HG03439 (cell line): ENCODE measurements at regions not wholly inside any gene's neighbourhood (a gene's known extent, or its start where the extent isn't known, plus 50 kb on each side); places are given as distances from the start of the nearest gene placed in this dataset.
"Not testable (repeated sequence)": the region's sequence is repeated elsewhere in the genome, so short reads cannot be mapped to it uniquely, and the experiment has no call there.

ENCODE experiments used
- ATAC-seq: cut with Tn5 transposase; IDR thresholded peaks from one replicate; pipeline ENCODE4 v1.9.1; 2021; ENCODE audit warnings: mild to moderate bottlenecking, moderate library complexity; ENCODE audit not compliant: unreplicated experiment

- ATAC-seq: no peak
These were observed 1325.8 kb downstream of the AACS start for GRCh38 chr12:126390969-126391566.

DNA sequence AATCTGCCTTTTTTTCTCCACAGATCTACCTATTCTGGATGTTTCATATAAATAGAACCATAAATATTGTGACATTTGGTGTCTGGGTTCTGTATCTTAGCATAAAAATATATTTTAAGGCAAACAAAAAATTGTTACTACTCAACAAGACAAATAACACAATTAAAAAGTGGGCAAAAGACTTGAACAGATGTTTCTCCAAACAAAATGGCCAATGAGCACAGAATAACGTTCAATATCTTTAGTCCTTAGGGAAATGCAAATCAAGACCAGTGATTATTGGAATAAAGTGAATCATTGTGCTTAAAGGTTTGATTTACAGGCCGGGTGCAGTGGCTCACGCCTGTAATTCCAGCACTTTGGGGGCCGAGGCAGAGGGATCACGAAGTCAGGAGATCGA is 1331.3 kb downstream of the AACS start:
- no peak for ATAC-seq

DNA sequence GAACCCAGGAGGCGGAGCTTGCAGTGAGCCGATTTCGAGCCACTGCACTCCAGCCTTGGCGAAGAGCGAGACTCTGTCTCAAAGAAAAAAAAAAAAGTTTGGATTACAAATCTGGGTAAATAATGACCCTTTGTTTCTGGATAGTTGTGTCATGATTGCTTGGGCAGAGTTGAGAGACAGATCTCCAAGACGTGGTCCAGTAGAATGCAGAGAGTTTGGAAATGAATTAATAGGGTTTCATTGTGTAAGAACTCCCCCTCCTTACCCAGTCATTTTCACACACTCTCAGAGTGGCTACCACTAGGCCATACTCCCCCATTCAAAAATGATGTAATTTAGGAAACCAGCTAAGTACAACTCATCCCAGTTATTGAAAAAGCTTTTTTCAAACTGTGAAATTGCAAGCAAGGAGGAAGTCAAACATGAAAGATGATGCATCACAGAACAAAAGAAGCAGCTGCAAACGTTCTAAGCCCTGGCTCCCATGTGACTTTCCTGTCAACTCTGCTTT is 1331.9 kb downstream of the AACS start:
- ATAC-seq: no peak

- no peak for ATAC-seq
These were observed 1332.4 kb downstream of the AACS start for GRCh38 chr12:126397660-126398059.

GRCh38 chr12:126400831-126401230 is 1335.6 kb downstream of the AACS start:
- no peak for ATAC-seq

GRCh38 chr12:126404293-126404881 is 1339.2 kb downstream of the AACS start:
- ATAC-seq: no peak

DNA sequence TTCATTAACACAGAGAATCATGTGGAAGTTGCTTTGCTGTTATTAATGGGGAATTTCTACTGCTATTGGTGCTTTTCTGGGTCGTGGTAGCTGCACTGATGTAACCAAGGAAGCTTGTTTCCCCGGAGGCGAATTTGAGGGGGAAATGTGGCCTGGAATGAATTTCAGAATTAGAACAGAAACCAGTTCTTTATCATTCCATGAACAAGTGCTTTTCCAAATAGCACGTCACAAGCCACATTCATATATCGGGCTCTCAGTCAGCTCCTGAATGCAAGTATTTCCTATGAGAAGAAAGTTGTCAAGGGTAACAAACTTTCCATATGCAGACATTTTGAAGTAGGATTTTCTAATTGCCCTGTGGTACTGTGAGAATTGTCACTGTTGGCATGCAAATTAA is 1353.2 kb downstream of the AACS start:
- no peak for ATAC-seq

DNA sequence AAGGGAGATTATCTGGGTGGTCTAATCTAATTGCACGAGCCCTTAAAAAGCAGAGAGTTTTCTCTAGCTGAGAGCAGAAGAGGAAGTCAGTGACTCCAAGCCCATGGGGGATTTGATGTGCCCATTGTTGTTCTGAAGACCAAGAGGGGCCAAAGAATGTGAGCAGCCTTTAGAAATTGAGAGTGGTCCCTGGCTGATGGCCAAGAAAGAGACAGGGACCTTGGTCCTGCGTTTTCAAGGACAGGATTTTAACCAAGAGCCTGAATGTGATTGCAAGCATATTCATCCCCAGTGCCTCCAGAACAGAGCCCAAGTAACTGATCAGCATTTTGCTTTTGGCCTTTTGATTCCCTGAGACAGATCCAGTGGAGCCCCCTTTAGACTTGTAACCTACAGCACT is 1353.9 kb downstream of the AACS start:
- ATAC-seq: no peak

DNA sequence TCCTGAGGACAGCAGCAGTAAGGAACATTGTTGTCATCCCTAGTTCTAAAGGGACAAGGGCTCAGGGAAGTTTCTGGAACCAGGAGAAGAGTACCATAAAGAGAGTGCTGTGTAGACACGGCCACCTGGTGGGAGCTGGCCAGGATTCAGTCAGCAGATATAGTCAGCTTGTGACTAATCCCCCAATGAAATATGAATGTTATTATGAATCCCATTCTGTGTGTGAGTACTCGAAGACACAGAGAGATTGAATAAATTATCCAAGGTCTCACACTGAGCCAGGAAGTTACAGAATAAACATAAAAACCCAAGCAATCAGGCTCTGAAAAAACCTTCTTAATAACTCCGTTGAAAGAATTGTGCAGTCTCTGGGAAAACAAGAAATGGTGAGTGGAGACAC is 1359.5 kb downstream of the AACS start:
- ATAC-seq: no peak

- no peak for ATAC-seq
These were observed 1360.0 kb downstream of the AACS start for GRCh38 chr12:126425264-126425663.

DNA sequence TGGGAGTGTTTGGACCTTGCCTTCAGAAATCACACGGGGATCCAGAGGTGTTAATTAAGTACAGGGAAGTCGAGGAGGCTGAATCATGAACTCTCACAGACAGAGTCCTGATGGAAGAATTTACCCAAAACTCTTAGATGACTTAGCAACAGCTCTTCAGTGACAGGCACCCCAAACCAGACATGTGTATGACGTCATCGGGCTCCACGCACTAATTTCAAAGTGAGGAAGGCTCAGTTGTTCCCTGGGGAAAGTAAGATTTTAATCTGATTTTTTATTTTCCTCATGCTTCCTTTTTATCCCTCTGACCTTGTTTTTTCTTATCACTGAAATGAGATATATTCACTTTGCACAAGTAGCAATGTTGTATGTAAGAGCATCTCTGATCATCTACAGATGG is 1363.5 kb downstream of the AACS start:
- no peak for ATAC-seq

DNA sequence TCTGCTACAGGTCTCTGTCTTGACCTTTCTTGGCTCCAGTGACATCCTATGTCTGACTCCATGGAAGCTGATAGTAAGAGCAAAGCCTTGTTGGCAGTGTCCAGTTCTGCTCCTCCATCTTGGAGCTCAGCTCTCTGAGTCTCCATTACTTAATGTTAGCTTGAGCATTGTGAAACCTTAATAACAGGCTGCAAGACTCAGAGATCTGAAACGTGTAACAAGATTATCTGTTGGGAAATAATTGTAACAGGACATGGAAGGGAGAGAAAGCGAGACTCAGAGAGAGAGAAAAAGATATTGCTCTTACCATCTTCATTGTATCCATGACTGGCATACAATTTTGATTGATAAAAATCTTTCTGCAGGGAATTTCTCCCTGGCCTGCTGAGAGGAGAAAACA is 1365.7 kb downstream of the AACS start:
- no peak for ATAC-seq

GRCh38 chr12:126431767-126432166 is 1366.5 kb downstream of the AACS start:
- ATAC-seq: no peak

DNA sequence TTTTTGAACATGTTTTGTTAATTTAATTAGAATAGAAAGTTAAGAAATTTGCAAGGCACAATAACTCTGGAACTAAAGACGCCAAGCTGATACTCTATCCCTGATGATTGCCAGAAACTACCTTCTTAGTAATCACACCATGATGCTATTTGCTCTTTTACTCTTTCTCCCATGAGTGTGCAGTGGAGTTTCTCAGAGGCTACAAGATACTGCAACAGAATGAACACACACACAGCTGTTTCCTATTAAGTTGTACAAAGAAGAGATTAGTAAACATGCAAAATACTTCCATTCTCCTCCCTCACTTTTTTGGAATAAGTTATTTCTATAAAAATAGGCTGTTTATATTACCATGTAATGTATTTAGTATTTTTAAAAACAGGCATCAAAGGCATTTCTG is 1367.5 kb downstream of the AACS start:
- no peak for ATAC-seq

- ATAC-seq: no peak
These were observed 1369.3 kb downstream of the AACS start for GRCh38 chr12:126434412-126434985.

- ATAC-seq: no peak
These were observed 1370.8 kb downstream of the AACS start for GRCh38 chr12:126436041-126436440.

- ATAC-seq: no peak
These were observed 1372.7 kb downstream of the AACS start for GRCh38 chr12:126437934-126438333.

- no peak for ATAC-seq
These were observed 1378.7 kb downstream of the AACS start for GRCh38 chr12:126443977-126444376.

GRCh38 chr12:126447346-126447745 is 1382.1 kb downstream of the AACS start:
- ATAC-seq: no peak

GRCh38 chr12:126451809-126452208 is 1386.6 kb downstream of the AACS start:
- no peak for ATAC-seq

DNA sequence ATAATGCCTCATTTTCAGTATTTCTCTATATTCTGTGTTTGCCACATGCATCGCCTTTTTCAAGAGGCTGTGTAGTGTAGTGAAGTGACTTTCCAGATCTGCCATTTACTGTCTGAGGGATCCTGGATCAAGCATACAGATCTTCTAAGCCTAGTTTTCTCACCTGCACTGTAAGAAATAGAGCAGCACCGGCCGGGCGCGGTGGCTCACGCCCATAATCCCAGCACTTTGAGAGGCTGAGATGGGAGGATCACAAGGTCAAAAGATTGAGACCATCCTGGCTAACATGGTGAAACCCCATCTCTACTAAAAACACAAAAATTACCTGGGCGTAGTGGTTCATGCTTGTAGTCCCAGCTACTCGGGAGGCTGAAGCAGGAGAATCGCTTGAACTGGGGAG is 1387.5 kb downstream of the AACS start:
- ATAC-seq: not testable (repeated sequence)

DNA sequence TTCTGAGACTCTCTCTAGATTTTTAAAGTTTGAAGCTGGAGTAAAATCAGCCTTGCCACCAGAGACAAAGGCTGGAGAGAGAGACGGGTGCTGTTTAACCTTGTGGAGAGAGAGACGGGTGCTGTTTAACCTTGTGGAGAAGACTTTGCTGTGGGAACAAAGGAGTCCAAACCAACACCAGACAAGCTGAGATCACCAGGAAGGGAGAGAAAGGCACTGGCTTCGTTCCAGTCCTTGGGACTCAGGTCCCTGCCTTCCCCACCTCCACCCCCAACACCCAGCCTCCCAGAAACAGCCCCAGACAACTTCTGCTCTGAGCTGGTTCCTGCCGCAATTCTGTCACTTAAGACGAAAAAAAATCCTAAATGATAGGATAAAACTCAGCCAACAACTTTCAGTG is 1389.3 kb downstream of the AACS start:
- ATAC-seq: no peak

DNA sequence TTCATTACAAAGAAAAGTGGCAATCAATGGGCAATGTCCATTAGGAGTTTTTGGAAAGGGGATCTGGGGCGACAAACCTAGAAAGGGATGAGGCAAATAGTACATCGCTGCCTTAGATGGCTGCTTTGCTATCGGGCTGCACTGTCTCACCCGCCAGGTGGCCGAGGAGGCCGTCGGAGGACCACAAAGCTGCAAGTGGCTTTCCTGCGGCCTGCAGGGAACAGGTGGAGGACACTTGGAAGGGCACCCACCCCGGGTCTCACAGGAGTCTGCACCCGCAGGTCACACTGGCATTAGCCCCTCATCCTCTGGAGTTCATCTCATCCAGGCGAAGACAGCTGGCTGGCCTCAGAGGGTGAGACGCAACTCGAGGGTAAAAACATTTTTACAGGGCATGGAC is 1392.5 kb downstream of the AACS start:
- no peak for ATAC-seq
